ENCODE measurements at regions not wholly inside any gene's neighbourhood (a gene's known extent, or its start where the extent isn't known, plus 50 kb on each side); places are given as distances from the start of the nearest gene placed in this dataset.

DNA sequence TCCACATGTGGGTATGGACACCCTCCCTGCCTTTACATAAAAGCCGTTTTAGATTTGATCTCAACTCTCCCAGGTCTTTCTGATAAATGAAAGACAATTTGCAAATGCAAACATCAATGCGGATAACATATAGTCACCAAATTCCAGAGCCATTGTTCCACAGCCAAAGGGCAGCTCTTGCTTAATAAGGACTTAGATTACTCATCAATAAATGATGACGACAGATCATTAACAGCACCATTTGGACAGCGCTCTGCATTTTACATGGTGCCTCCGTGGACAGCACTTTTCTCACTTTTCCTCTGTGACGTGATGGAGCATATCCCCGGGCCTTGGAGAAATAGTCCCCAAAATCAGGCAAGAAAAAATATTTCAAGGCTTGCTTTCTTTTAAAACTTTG is 370.3 kb upstream of the CELF2 start:
- ChIA-PET POLR2A (no interaction called here), RAD21 (ENCODE audit: low non-redundant PET in 1 of 2, low total read pairs in 2 of 2, uncharacterized antibody in 2 of 2, unreplicated experiment in 2 of 2) (no interaction called here), CTCF (no interaction called here)
- no peak overlapping the region for H3K4me3 ChIP-seq (replicated peaks in 1 of 2; ENCODE audit: low read depth in 1 of 2, low read length in 2 of 2)
- peaks cover 18 to 36% of the 10 kb centered on the region in 2 experiments; a peak in 2 of 4 replicates for H3K9me3 ChIP-seq (ENCODE audit: control insufficient read depth in 1 of 2, insufficient read depth in 1 of 2, low read depth in 1 of 2, low read length in 2 of 2)
- H3K79me2 ChIP-seq (ENCODE audit: insufficient read depth, low read length) = no peaks in the 10 kb centered on the region
- DNase-seq (ENCODE audit: low read depth, low spot score) = no peak
- no peak overlapping the region for H3K9ac ChIP-seq (ENCODE audit: low read length)
- ATAC-seq = no peak
- no peak overlapping the region for H3K4me2 ChIP-seq (ENCODE audit: low read length)
- H3K27me3 ChIP-seq (ENCODE audit: insufficient read depth, low read length) = no peaks in the 10 kb centered on the region
- H3K27ac ChIP-seq (ENCODE audit: low read depth, low read length) = no peak overlapping the region
- TF ChIP-seq ZFX (IDR thresholded peaks at IDR 0.05) = no peak
- TF ChIP-seq CBX3 (IDR thresholded peaks at IDR 0.05; ENCODE audit: low read depth) = no peak
- TF ChIP-seq SP1 (IDR thresholded peaks at IDR 0.05; ENCODE audit: low read depth) = no peak
- no peak for TF ChIP-seq TCF7L2 (IDR thresholded peaks at IDR 0.05; ENCODE audit: borderline replicate concordance, extremely low read depth, insufficient read depth, insufficient read length)
- no peak for TF ChIP-seq ELF1 (IDR thresholded peaks at IDR 0.05; ENCODE audit: borderline replicate concordance, low read depth)
- no peak for TF ChIP-seq EGR1 (IDR thresholded peaks at IDR 0.05; ENCODE audit: low read depth)
- no peak for TF ChIP-seq POLR2AphosphoS5 (IDR thresholded peaks at IDR 0.05; ENCODE audit: low read depth, low read length)
- no peak for TF ChIP-seq JUND (IDR thresholded peaks at IDR 0.05)
- TF ChIP-seq RAD21 (IDR thresholded peaks at IDR 0.05; ENCODE audit: low read depth) = no peak
- no peak for TF ChIP-seq SRF (IDR thresholded peaks at IDR 0.05; ENCODE audit: low read depth)
- TF ChIP-seq ZBTB33 (IDR thresholded peaks at IDR 0.05; ENCODE audit: extremely low read depth, insufficient replicate concordance, low read length) = no peak
- TF ChIP-seq CEBPB (IDR thresholded peaks at IDR 0.05; ENCODE audit: low read depth) = no peak
- no peak for TF ChIP-seq EZH2phosphoT487 (IDR thresholded peaks at IDR 0.05; ENCODE audit: borderline replicate concordance)
- intact Hi-C loops (cut with micrococcal nuclease) = no loop called here
- no peak overlapping the region for H2AFZ ChIP-seq (ENCODE audit: low read depth, low read length, poor library complexity, severe bottlenecking)
- H4K20me1 ChIP-seq (ENCODE audit: insufficient read depth) = no peaks in the 10 kb centered on the region
- H3K36me3 ChIP-seq (ENCODE audit: control insufficient read depth in 1 of 2, insufficient read depth in 2 of 2, low read length in 2 of 2) = no peaks in the 10 kb centered on the region
- no peaks in the 10 kb centered on the region for H3K9me2 ChIP-seq (ENCODE audit: insufficient read depth)
- no TSS peak for BruUV-seq (replicated peaks)
- H3K4me1 ChIP-seq (ENCODE audit: control insufficient read depth in 1 of 2, insufficient read depth in 2 of 2, low read length in 2 of 2) = no peaks in the 10 kb centered on the region

Data from HCT116 (cell line).